K562 (cell line): ENCODE measurements at regions not wholly inside any gene's neighbourhood (a gene's known extent, or its start where the extent isn't known, plus 50 kb on each side); places are given as distances from the start of the nearest gene placed in this dataset.

ENCODE experiments used
- ATAC-seq: fragments of 200-7000 bp; cut with Tn5 transposase; 3 replicates; pipeline ENCODE4 v1.9.1; 2020; ENCODE audit warnings: moderate library complexity
- BruUV-seq: library from RNA; stranded (reverse); fragments of 400-500 nt; replicated peaks from 2 replicates; lab custom pipeline; 2021; lab: Mats Ljungman, UMichigan
- CTCF ChIA-PET: fragments of 300-600 bp; formaldehyde crosslinking; extraction: SDS; loops from one replicate; lab custom pipeline; 2021; ENCODE audit warnings: low intra/inter-chr PET ratio; lab: Yijun Ruan, JAX
- POLR2A ChIA-PET: fragments of 300-600, 350-650 bp; sonication (Branson Sonifier 250); formaldehyde crosslinking; extraction: SDS; loops from one replicate; lab custom pipeline; 2021; ENCODE audit warnings: antibody characterized with exemption, inconsistent platforms; lab: Yijun Ruan, JAX
- DNase-seq, 4 experiments: peaks; one replicate each; pipeline versions ENCODE4 v3.0.0 to v3.0.0-alpha.2; 2011 to 2018; ENCODE audit warnings: low spot score in 3 of 4, mixed read lengths in 3 of 4; ENCODE audit errors: extremely low read depth in 1 of 4
- FAIRE-seq: peaks from 2 replicates; lab custom pipeline; 2011; peaks lifted over from hg19 to GRCh38; lab: Jason Lieb, UNC
- H2AFZ ChIP-seq: 2 replicates; pipeline ENCODE4 v1.6.0; 2011; ENCODE audit warnings: low read depth, low read length, control low read depth, inconsistent platforms
- H3K27ac ChIP-seq: fragments of 200-600 bp; 3 replicates; pipeline ENCODE4 v1.8.0; 2011; ENCODE audit warnings: low read depth, mild to moderate bottlenecking, control low read depth, inconsistent platforms, low read length, moderate library complexity, mixed read lengths; ENCODE audit errors: extremely low read depth
- H3K27me3 ChIP-seq, 2 experiments: fragments of 300-600 bp in 1 of 2; 2 replicates in 1 of 2; 3 replicates in 1 of 2; pipeline versions ENCODE4 v1.6.0 to v1.8.0; 2011; ENCODE audit warnings: inconsistent platforms in 2 of 2, low read length in 2 of 2, mild to moderate bottlenecking in 1 of 2, mixed read lengths in 1 of 2, moderate library complexity in 1 of 2; ENCODE audit not compliant: control insufficient read depth in 2 of 2, insufficient read depth in 2 of 2
- H3K36me3 ChIP-seq: fragments of 300-600 bp; 3 replicates; pipeline ENCODE4 v1.8.0; 2011; ENCODE audit warnings: mild to moderate bottlenecking, low read length, inconsistent platforms; ENCODE audit not compliant: control insufficient read depth, insufficient read depth
- H3K4me1 ChIP-seq, 2 experiments: fragments of 200-600 bp in 1 of 2; replicated peaks in 1 of 2; 2 replicates in 1 of 2; 3 replicates in 1 of 2; pipeline versions ENCODE4 v1.5.1 to v1.8.0; 2011; ENCODE audit warnings: inconsistent platforms in 2 of 2, low read length in 2 of 2, mild to moderate bottlenecking in 1 of 2, mixed read lengths in 1 of 2, moderate library complexity in 1 of 2; ENCODE audit not compliant: control insufficient read depth in 2 of 2, insufficient read depth in 2 of 2
- H3K4me2 ChIP-seq: 2 replicates; pipeline ENCODE4 v1.6.1; 2011; ENCODE audit warnings: low read length, control low read depth, inconsistent platforms, mixed read lengths; ENCODE audit not compliant: insufficient read depth
- H3K4me3 ChIP-seq: fragments of 200-600 bp; sonication (generic), shearing (Covaris generic); 2 replicates; pipeline ENCODE4 v1.5.1; 2016; ENCODE audit warnings: control low read depth, inconsistent platforms
- H3K79me2 ChIP-seq: fragments of 200-600 bp; 3 replicates; pipeline ENCODE4 v1.8.0; 2011; ENCODE audit warnings: low read length, inconsistent platforms; ENCODE audit not compliant: control insufficient read depth, insufficient read depth
- H3K9ac ChIP-seq, 2 experiments: 2 replicates each; pipeline versions ENCODE4 v1.6.0 to v1.6.1; 2011; ENCODE audit warnings: low read depth in 2 of 2, low read length in 2 of 2, control low read depth in 1 of 2, inconsistent platforms in 1 of 2, mild to moderate bottlenecking in 1 of 2, mixed read lengths in 1 of 2; ENCODE audit not compliant: insufficient read depth in 1 of 2
- H3K9me1 ChIP-seq: one replicate; pipeline ENCODE4 v1.6.0; 2011; ENCODE audit warnings: inconsistent platforms, mild to moderate bottlenecking, low read length, moderate library complexity; ENCODE audit not compliant: control insufficient read depth, insufficient read depth
- H3K9me3 ChIP-seq: replicated peaks from 2 replicates; pipeline ENCODE4 v1.5.1; 2011; ENCODE audit warnings: low read depth, low read length, inconsistent platforms; ENCODE audit not compliant: control insufficient read depth, insufficient read depth
- H4K20me1 ChIP-seq: replicated peaks from 2 replicates; pipeline ENCODE4 v1.6.1; 2011; ENCODE audit warnings: low read length, inconsistent platforms, mixed read lengths; ENCODE audit not compliant: control insufficient read depth, insufficient read depth
- ARID1B ChIP-seq: fragments of 450-650 bp; IDR thresholded peaks from 2 replicates; pipeline ENCODE4 v1.6.1; 2016; ENCODE audit warnings: antibody characterized with exemption, mild to moderate bottlenecking, inconsistent platforms
- FOSL1 ChIP-seq: fragments of 200-800 bp; sonication (Bioruptor generic); conservative IDR thresholded peaks from 2 replicates; pipeline ENCODE4 v1.6.1; 2016; ENCODE audit warnings: missing genetic modification characterization, missing compliant biosample characterization
- HDAC2 ChIP-seq: fragments of 450-650 bp; IDR thresholded peaks from 2 replicates; pipeline ENCODE4 v1.6.1; 2016; ENCODE audit warnings: mild to moderate bottlenecking
- JUND ChIP-seq, 2 experiments: IDR thresholded peaks; 2 replicates in 1 of 2; 3 replicates in 1 of 2; pipeline ENCODE4 v1.6.1; 2011; ENCODE audit warnings: borderline replicate concordance in 2 of 2, low read depth in 2 of 2, low read length in 2 of 2, improper control_type of control experiment in 1 of 2, missing biosample characterization in 1 of 2, missing genetic modification characterization in 1 of 2, missing genetic modification reagents in 1 of 2
- MEF2D ChIP-seq: conservative IDR thresholded peaks from 2 replicates; pipeline ENCODE4 v1.6.1; 2016; ENCODE audit warnings: low read depth, missing genetic modification characterization, missing compliant biosample characterization
- MTA2 ChIP-seq: fragments of 450-650 bp; IDR thresholded peaks from 2 replicates; pipeline ENCODE4 v1.6.1; 2016; ENCODE audit warnings: low read depth
- ZNF384 ChIP-seq: IDR thresholded peaks from 2 replicates; pipeline ENCODE4 v1.6.1; 2012; ENCODE audit warnings: low read depth, low read length, improper control_type of control experiment
- ZNF785 ChIP-seq: fragments of 250-450 bp; sonication (Bioruptor Pico); IDR thresholded peaks from 2 replicates; pipeline ENCODE4 v1.4.0; 2020; ENCODE audit warnings: mild to moderate bottlenecking
- WGBS: fragments of 100-300 bp; shearing (Covaris generic); methylation state at CpG from one replicate; pipeline ENCODE4 v1.1.6; 2016; ENCODE audit warnings: low coverage, mixed read lengths; ENCODE audit not compliant: insufficient coverage; ENCODE audit errors: missing lambda C conversion rate; 5-methylcytosine and 5-hydroxymethylcytosine counted together
- in situ Hi-C: fragments of 300-500 bp; cut with MboI; formaldehyde crosslinking; loops from 4 replicates; pipeline ENCODE4 v1.15.0; 2018; ENCODE audit warnings: inconsistent platforms, mixed read lengths
- intact Hi-C: fragments of 100-400 bp; cut with micrococcal nuclease; formaldehyde crosslinking; loops from 2 replicates; pipeline ENCODE4 v1.14.2; 2022
- TF ChIP-seq, protein P1 (sequence below), 2 experiments: fragments of 450-650 bp in 1 of 2; sonication (generic) in 1 of 2; formaldehyde crosslinking in 1 of 2; IDR thresholded peaks in 1 of 2; conservative IDR thresholded peaks in 1 of 2; 2 replicates each; pipeline versions ENCODE4 v1.6.1 to v1.8.1; 2016 to 2023; ENCODE audit warnings: mild to moderate bottlenecking in 2 of 2, moderate library complexity in 2 of 2, inconsistent platforms in 1 of 2, missing genetic modification reagents in 1 of 2
- TF ChIP-seq, protein P2 (sequence below): fragments of 450-650 bp; formaldehyde crosslinking; IDR thresholded peaks from 2 replicates; pipeline ENCODE4 v1.4.0; 2020; ENCODE audit warnings: mild to moderate bottlenecking, moderate library complexity
- TF ChIP-seq, protein P3 (sequence below): sonication (generic); formaldehyde crosslinking; IDR thresholded peaks from 2 replicates; pipeline ENCODE4 v1.8.1; 2023; ENCODE audit warnings: missing genetic modification reagents, mild to moderate bottlenecking, borderline replicate concordance
- TF ChIP-seq, protein P4 (sequence below): IDR thresholded peaks from 2 replicates; pipeline ENCODE4 v1.6.1; 2011; ENCODE audit warnings: borderline replicate concordance, low read depth, mild to moderate bottlenecking, moderate library complexity, low read length; ENCODE audit not compliant: insufficient read depth, poor library complexity, severe bottlenecking

DNA sequence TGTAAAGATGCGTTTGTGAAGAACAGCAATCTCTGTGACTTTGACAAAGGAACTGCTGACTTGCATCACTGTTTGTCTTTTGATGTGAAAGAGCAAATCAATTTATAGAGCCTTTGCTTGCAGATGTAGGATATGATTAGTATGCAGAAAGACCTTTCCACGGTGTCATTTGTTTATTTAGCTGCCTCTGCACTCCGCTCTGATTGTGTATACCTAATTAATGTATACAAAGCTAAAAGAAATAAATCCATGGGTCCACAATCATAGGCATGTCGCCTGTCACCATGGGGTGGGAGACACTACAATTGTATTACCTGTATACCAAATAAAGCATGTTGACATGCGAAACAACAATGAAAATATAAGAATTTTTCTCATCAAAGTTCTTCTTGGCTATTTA is 410.7 kb downstream of the MZT1 start:
- H3K36me3 ChIP-seq = no peaks in the 10 kb centered on the region
- ATAC-seq (no peak), FAIRE-seq (no peak), DNase-seq (no peak)
- no peak overlapping the region for H2AFZ ChIP-seq
- 0% methylated on average over 4 of the region's 5 CpGs for WGBS
- POLR2A ChIA-PET = no interaction called here
- in situ Hi-C loops = no loop called here
- no peaks in the 10 kb centered on the region for H3K27me3 ChIP-seq
- BruUV-seq = no TSS peak
- H3K79me2 ChIP-seq = no peaks in the 10 kb centered on the region
- no peaks in the 10 kb centered on the region for H3K9me3 ChIP-seq
- CTCF ChIA-PET = no interaction called here
- no peak overlapping the region for H3K9ac ChIP-seq
- H4K20me1 ChIP-seq = no peaks in the 10 kb centered on the region
- no peak overlapping the region for H3K4me3 ChIP-seq
- intact Hi-C loops = no loop called here
- no peaks in the 10 kb centered on the region for H3K9me1 ChIP-seq
- H3K4me1 ChIP-seq = no peaks in the 10 kb centered on the region
- H3K27ac ChIP-seq = no peak overlapping the region
- no peak overlapping the region for H3K4me2 ChIP-seq
- TF ChIP-seq, protein P1, sequence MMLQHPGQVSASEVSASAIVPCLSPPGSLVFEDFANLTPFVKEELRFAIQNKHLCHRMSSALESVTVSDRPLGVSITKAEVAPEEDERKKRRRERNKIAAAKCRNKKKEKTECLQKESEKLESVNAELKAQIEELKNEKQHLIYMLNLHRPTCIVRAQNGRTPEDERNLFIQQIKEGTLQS (IDR thresholded peaks at IDR 0.05) = no peak
- TF ChIP-seq, protein P1 (CRISPR knock-in tag; conservative IDR thresholded peaks at IDR 0.05) = no peak
- TF ChIP-seq HDAC2 (no peak), ARID1B (no peak), JUND (IDR thresholded peaks at IDR 0.05; ENCODE audit: borderline replicate concordance, low read depth, low read length) (no peak), JUND (tag; IDR thresholded peaks at IDR 0.05; ENCODE audit: borderline replicate concordance, low read depth, low read length) (no peak), ZNF384 (no peak), ZNF785 (no peak), FOSL1 (tag) (no peak), MEF2D (tag) (no peak), MTA2 (no peak)
- TF ChIP-seq, protein P2, sequence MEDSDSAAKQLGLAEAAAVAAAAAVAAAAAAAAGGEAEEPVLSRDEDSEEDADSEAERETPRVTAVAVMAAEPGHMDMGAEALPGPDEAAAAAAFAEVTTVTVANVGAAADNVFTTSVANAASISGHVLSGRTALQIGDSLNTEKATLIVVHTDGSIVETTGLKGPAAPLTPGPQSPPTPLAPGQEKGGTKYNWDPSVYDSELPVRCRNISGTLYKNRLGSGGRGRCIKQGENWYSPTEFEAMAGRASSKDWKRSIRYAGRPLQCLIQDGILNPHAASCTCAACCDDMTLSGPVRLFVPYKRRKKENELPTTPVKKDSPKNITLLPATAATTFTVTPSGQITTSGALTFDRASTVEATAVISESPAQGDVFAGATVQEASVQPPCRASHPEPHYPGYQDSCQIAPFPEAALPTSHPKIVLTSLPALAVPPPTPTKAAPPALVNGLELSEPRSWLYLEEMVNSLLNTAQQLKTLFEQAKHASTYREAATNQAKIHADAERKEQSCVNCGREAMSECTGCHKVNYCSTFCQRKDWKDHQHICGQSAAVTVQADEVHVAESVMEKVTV (CRISPR knock-in tag) = no peak
- TF ChIP-seq, protein P3, sequence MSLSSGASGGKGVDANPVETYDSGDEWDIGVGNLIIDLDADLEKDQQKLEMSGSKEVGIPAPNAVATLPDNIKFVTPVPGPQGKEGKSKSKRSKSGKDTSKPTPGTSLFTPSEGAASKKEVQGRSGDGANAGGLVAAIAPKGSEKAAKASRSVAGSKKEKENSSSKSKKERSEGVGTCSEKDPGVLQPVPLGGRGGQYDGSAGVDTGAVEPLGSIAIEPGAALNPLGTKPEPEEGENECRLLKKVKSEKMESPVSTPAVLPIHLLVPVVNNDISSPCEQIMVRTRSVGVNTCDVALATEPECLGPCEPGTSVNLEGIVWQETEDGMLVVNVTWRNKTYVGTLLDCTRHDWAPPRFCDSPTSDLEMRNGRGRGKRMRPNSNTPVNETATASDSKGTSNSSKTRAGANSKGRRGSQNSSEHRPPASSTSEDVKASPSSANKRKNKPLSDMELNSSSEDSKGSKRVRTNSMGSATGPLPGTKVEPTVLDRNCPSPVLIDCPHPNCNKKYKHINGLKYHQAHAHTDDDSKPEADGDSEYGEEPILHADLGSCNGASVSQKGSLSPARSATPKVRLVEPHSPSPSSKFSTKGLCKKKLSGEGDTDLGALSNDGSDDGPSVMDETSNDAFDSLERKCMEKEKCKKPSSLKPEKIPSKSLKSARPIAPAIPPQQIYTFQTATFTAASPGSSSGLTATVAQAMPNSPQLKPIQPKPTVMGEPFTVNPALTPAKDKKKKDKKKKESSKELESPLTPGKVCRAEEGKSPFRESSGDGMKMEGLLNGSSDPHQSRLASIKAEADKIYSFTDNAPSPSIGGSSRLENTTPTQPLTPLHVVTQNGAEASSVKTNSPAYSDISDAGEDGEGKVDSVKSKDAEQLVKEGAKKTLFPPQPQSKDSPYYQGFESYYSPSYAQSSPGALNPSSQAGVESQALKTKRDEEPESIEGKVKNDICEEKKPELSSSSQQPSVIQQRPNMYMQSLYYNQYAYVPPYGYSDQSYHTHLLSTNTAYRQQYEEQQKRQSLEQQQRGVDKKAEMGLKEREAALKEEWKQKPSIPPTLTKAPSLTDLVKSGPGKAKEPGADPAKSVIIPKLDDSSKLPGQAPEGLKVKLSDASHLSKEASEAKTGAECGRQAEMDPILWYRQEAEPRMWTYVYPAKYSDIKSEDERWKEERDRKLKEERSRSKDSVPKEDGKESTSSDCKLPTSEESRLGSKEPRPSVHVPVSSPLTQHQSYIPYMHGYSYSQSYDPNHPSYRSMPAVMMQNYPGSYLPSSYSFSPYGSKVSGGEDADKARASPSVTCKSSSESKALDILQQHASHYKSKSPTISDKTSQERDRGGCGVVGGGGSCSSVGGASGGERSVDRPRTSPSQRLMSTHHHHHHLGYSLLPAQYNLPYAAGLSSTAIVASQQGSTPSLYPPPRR (CRISPR knock-in tag) = no peak
- TF ChIP-seq, protein P4, sequence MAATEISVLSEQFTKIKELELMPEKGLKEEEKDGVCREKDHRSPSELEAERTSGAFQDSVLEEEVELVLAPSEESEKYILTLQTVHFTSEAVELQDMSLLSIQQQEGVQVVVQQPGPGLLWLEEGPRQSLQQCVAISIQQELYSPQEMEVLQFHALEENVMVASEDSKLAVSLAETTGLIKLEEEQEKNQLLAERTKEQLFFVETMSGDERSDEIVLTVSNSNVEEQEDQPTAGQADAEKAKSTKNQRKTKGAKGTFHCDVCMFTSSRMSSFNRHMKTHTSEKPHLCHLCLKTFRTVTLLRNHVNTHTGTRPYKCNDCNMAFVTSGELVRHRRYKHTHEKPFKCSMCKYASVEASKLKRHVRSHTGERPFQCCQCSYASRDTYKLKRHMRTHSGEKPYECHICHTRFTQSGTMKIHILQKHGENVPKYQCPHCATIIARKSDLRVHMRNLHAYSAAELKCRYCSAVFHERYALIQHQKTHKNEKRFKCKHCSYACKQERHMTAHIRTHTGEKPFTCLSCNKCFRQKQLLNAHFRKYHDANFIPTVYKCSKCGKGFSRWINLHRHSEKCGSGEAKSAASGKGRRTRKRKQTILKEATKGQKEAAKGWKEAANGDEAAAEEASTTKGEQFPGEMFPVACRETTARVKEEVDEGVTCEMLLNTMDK = no peak
